Stimulated activated naive CD8-positive, alpha-beta T cell treated with anti-CD3 and anti-CD28 coated beads, Interleukin-15, amount 100 ng/mL, for 72 hours (primary cell): ENCODE measurements at regions not wholly inside any gene's neighbourhood (a gene's known extent, or its start where the extent isn't known, plus 50 kb on each side); places are given as distances from the start of the nearest gene placed in this dataset.

Source experiments
- ATAC-seq: fragments of 150-1000 bp; cut with Tn5 transposase; 2 replicates; pipeline ENCODE4 v1.10.0; 2021; ENCODE audit warnings: mild to moderate bottlenecking, moderate library complexity
- DNase-seq, 2 donors: peaks; one replicate each; pipeline ENCODE4 v3.0.0; 2021 to 2022
- H3K27ac Mint-ChIP-seq, 2 donors: one replicate each; pipeline ENCODE4 v1.8.0; 2022; ENCODE audit warnings: mild to moderate bottlenecking in 2 of 2, mixed read lengths in 2 of 2, moderate library complexity in 2 of 2
- H3K27me3 Mint-ChIP-seq: one replicate; pipeline ENCODE4 v1.8.0; 2022; ENCODE audit warnings: mixed read lengths
- H3K4me1 Mint-ChIP-seq: one replicate; pipeline ENCODE4 v1.8.0; 2022; ENCODE audit warnings: mild to moderate bottlenecking, mixed read lengths
- H3K4me3 Mint-ChIP-seq, 2 donors: one replicate each; pipeline ENCODE4 v1.8.0; 2022; ENCODE audit warnings: mild to moderate bottlenecking in 2 of 2, mixed read lengths in 2 of 2, moderate library complexity in 1 of 2
- H3K9me3 Mint-ChIP-seq, 2 donors: one replicate each; pipeline ENCODE4 v1.8.0; 2022; ENCODE audit warnings: mixed read lengths in 2 of 2

DNA sequence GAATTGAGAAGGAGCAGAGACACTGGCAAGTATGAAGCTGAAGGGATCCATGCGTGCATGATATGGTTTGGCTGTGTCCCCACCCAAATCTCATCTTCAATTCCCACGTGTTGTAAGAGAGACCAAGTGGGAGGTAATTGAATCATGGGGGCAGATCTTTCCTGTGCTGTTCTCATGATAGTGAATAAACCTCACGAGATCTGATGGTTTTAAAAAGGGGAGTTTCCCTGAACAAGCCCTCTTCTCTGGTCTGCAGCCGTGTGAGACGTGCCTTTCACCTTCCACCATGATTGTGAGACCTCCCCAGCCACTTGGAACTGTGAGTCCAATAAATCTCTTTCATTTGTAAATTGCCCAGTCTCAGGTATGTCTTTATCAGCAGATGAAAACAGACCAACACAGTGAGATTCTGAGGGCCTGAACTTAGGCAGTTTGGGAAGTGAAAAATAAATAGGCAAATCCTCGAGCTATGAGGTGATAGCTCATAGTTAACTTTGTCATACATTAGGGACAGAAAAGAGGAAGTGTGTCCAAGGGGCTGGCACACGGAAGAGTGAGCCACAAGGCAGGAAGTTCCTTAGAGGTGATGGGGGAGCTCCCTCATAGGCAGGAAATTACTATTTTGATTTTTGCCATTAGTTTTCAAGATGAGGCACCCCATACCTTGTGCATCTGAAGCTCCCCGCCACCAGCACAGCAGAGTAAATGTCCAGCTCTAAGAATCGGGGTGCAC is 658.8 kb upstream of the ID2 start:
- H3K9me3 Mint-ChIP-seq, result peaks cover 6 to 18% of the 10 kb centered on the region in 2 donors
- peaks cover 7% of the 10 kb centered on the region for H3K4me1 Mint-ChIP-seq
- H3K4me3 Mint-ChIP-seq, result no peak overlapping the region
- no peak for DNase-seq
- ATAC-seq, result no peak
- no peaks in the 10 kb centered on the region for H3K27me3 Mint-ChIP-seq
- H3K27ac Mint-ChIP-seq, result peak overlapping the region in 1 of 2 donors; percentile 49

DNA sequence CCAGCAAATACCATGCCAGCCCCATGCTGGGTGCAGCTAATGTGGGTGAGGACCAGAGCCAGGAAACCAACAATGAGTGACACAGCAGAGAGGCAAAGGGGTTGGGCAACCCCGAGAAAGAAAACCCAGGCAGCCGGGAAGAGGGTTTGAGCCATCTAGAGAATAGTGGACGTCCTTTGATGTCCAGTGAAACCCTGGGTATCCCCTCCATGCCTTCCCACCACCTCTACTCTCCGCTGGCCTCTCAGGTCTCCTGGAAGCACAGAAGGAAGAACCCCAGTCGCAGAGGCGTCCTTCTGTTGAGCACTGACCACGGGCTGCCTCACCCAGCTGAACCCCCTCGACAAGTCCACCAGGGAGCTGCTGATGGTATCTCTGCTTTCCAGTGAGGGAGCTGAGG is 657.4 kb upstream of the ID2 start:
- Mint-ChIP-seq H3K9me3 (peaks cover 0 to 17% of the 10 kb centered on the region in 2 donors), H3K4me1 (peaks cover 7% of the 10 kb centered on the region), H3K27ac (no peak overlapping the region), H3K4me3 (no peak overlapping the region), H3K27me3 (no peaks in the 10 kb centered on the region)
- DNase-seq, result no peak
- ATAC-seq, result no peak

GRCh38 chr2:8026381-8026780 is 655.5 kb upstream of the ID2 start:
- H3K9me3 Mint-ChIP-seq, result peaks cover 0 to 6% of the 10 kb centered on the region in 2 donors
- H3K4me1 Mint-ChIP-seq, result peaks cover 7% of the 10 kb centered on the region
- no peaks in the 10 kb centered on the region for H3K27me3 Mint-ChIP-seq
- DNase-seq, result no peak
- H3K27ac Mint-ChIP-seq, result no peak overlapping the region
- no peak for ATAC-seq
- no peak overlapping the region for H3K4me3 Mint-ChIP-seq

DNA sequence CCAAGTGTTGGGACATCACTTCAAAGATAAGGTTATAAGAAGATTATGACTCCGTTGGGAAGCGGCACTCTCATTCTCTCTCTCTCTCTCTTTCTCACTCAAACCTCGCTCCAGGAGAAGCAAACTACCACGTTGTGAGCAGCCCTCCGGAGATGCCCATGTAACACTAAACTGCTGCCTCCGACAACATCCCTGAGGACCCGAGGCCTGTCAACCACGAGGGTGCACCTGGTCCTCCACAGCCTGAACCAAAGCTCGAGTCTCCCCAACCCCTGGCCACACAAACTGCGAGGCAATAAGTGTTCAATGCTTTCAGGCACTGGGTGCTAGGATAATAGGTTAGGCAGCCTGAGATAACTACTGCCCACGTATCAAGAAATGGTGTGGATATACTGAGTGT is 654.5 kb upstream of the ID2 start:
- peaks cover 7% of the 10 kb centered on the region for H3K4me1 Mint-ChIP-seq

GRCh38 chr2:8028036-8028435 is 653.8 kb upstream of the ID2 start:
- Mint-ChIP-seq H3K4me3 (no peak overlapping the region), H3K4me1 (peaks cover 5% of the 10 kb centered on the region), H3K27me3 (no peaks in the 10 kb centered on the region), H3K27ac (no peak overlapping the region), H3K9me3 (no peaks in the 10 kb centered on the region)
- ATAC-seq (peak; percentile 65), DNase-seq (no peak)

More for the DNA sequence above, 654.5 kb upstream of the ID2 start:
- H3K4me3 Mint-ChIP-seq, result no peak overlapping the region
- no peak overlapping the region for H3K27ac Mint-ChIP-seq
- ATAC-seq, result no peak
- H3K27me3 Mint-ChIP-seq, result no peaks in the 10 kb centered on the region
- DNase-seq, result no peak
- H3K9me3 Mint-ChIP-seq, result peaks cover 0 to 1% of the 10 kb centered on the region in 2 donors

DNA sequence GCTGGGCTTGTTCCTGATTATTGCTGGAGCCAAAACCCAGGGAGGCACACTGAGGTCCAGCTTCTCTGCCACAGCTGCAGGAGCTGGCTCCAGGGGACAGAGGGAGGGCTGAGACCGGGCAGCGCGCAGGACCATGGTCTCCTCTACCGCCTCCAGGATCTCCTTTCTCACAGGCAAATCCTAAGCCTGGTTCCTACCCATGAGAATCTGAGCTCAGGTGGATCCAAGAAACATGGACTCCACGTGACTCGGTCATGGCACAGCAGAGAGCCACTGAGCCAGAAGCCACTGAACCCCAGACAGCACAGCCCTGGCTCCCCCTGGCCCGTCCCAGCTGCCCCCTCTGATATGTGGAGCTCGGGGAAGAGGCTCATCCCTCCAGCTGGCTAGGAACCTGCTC is 653.4 kb upstream of the ID2 start:
- no peaks in the 10 kb centered on the region for H3K27me3 Mint-ChIP-seq
- no peaks in the 10 kb centered on the region for H3K9me3 Mint-ChIP-seq
- H3K4me1 Mint-ChIP-seq, result peaks cover under 1% of the 10 kb centered on the region
- DNase-seq (no peak), ATAC-seq (no peak)
- H3K4me3 Mint-ChIP-seq, result no peak overlapping the region
- no peak overlapping the region for H3K27ac Mint-ChIP-seq

DNA sequence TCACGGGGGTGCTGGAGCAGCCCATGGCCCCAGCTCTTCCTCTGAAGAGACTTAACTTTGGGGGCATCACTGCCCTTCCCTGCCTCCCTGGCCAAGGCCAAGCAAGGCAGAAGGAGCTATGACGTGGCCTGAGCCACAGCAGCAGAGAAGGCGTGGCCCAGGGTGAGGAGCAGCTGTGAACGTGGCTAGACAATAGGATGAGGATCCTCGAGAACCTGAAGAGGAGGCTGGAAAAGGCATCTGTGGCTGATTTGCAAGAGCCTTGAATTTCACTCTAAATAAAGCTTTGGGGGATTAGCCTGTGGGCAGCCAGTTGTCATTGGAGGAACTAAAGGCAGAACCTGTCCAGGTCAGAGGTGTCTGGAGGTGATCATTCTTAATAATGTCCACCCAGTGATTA is 652.9 kb upstream of the ID2 start:
- DNase-seq (no peak), ATAC-seq (no peak)
- no peak overlapping the region for H3K27ac Mint-ChIP-seq
- H3K4me3 Mint-ChIP-seq, result no peak overlapping the region
- H3K27me3 Mint-ChIP-seq, result no peaks in the 10 kb centered on the region
- no peaks in the 10 kb centered on the region for H3K4me1 Mint-ChIP-seq
- H3K9me3 Mint-ChIP-seq, result no peaks in the 10 kb centered on the region

GRCh38 chr2:8030573-8031303 is 651.1 kb upstream of the ID2 start:
- ATAC-seq (no peak), DNase-seq (no peak)
- Mint-ChIP-seq H3K27me3 (no peaks in the 10 kb centered on the region), H3K9me3 (no peaks in the 10 kb centered on the region), H3K4me1 (no peaks in the 10 kb centered on the region), H3K27ac (no peak overlapping the region), H3K4me3 (no peak overlapping the region)

GRCh38 chr2:8031370-8031769 is 650.5 kb upstream of the ID2 start:
- Mint-ChIP-seq H3K9me3 (no peaks in the 10 kb centered on the region), H3K27ac (peak overlapping the region in 1 of 2 donors; percentile 85), H3K4me1 (no peaks in the 10 kb centered on the region), H3K27me3 (no peaks in the 10 kb centered on the region), H3K4me3 (no peak overlapping the region)
- DNase-seq, result no peak
- ATAC-seq, result no peak

- no peaks in the 10 kb centered on the region for H3K9me3 Mint-ChIP-seq
- no peaks in the 10 kb centered on the region for H3K4me1 Mint-ChIP-seq
- no peak for ATAC-seq
- no peak for DNase-seq
- no peak overlapping the region for H3K4me3 Mint-ChIP-seq
- no peak overlapping the region for H3K27ac Mint-ChIP-seq
- no peaks in the 10 kb centered on the region for H3K27me3 Mint-ChIP-seq
Observed at GRCh38 chr2:8033546-8034096, 648.2 kb upstream of the ID2 start.

GRCh38 chr2:8036366-8036765 is 645.5 kb upstream of the ID2 start:
- no peak overlapping the region for H3K4me3 Mint-ChIP-seq
- H3K9me3 Mint-ChIP-seq, result no peaks in the 10 kb centered on the region
- H3K27me3 Mint-ChIP-seq, result no peaks in the 10 kb centered on the region
- H3K4me1 Mint-ChIP-seq, result no peaks in the 10 kb centered on the region
- ATAC-seq, result no peak
- H3K27ac Mint-ChIP-seq, result no peak overlapping the region
- no peak for DNase-seq

GRCh38 chr2:8039732-8040131 is 642.1 kb upstream of the ID2 start:
- H3K27me3 Mint-ChIP-seq, result no peaks in the 10 kb centered on the region
- ATAC-seq, result no peak

DNA sequence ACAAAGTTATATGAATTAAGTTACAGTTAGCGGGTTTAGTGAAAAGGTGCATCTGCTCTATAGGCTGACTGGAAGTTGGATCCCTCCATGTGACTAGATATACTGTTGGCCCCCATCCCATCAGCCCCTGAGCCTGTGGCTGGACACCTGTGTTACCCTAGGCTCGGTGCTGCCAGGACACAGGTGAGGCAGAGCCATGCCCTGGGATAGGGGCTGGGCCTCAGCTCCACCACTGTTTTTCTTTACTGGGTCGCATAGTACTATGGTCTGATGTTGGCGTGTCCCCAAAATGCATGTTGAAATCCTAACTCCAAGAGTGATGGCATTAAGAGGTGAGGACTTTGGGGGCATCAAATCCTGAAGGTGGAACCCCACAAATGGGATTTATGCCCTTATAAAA is 638.6 kb upstream of the ID2 start:
- peaks cover 11 to 19% of the 10 kb centered on the region in 2 donors for H3K9me3 Mint-ChIP-seq
- no peak overlapping the region for H3K27ac Mint-ChIP-seq
- H3K4me3 Mint-ChIP-seq, result no peak overlapping the region
- no peak for DNase-seq
- peaks cover 7% of the 10 kb centered on the region for H3K27me3 Mint-ChIP-seq
- no peaks in the 10 kb centered on the region for H3K4me1 Mint-ChIP-seq
- no peak for ATAC-seq

More at GRCh38 chr2:8039732-8040131, 642.1 kb upstream of the ID2 start:
- Mint-ChIP-seq H3K4me3 (no peak overlapping the region), H3K27ac (no peak overlapping the region), H3K9me3 (peaks cover 11% of the 10 kb centered on the region in 2 donors), H3K4me1 (no peaks in the 10 kb centered on the region)
- no peak for DNase-seq

GRCh38 chr2:8044046-8044594 is 637.7 kb upstream of the ID2 start:
- Mint-ChIP-seq H3K27ac (no peak overlapping the region), H3K4me3 (no peak overlapping the region), H3K27me3 (peaks cover 7% of the 10 kb centered on the region), H3K4me1 (no peaks in the 10 kb centered on the region), H3K9me3 (peaks cover 11 to 19% of the 10 kb centered on the region in 2 donors)
- DNase-seq (no peak), ATAC-seq (no peak)

DNA sequence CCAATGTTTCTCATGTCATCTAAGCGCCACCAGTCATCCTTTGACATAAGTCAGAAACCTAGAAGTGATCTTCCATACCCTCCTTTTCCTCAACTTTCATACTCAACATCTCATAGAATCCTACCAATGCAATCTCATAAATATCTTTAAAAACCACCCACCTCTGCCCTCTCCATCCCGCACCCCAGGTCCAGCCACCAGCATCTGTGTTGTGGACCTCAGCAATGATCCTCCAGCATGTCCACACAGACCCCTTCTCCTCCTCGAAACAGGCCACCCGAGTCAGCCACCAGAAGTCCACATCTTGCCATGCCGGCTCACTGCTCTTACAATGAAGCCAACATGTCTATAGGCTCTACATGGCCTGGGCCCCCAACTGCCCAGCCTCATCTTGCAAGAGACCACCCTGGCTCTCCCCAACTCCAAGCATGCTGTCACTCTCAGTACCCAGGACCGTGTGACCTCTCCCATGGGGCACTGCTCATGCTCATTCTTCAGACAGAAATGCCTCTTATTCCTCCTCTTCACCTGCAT is 636.7 kb upstream of the ID2 start:
- H3K27me3 Mint-ChIP-seq, result peaks cover 7% of the 10 kb centered on the region
- ATAC-seq (no peak), DNase-seq (no peak)
- H3K27ac Mint-ChIP-seq, result no peak overlapping the region
- peaks cover 2% of the 10 kb centered on the region for H3K4me1 Mint-ChIP-seq
- no peak overlapping the region for H3K4me3 Mint-ChIP-seq
- peaks cover 11 to 19% of the 10 kb centered on the region in 2 donors for H3K9me3 Mint-ChIP-seq

GRCh38 chr2:8046849-8047248 is 635.0 kb upstream of the ID2 start:
- H3K9me3 Mint-ChIP-seq, result peaks cover 12 to 30% of the 10 kb centered on the region in 2 donors
- ATAC-seq, result no peak
- peaks cover 12% of the 10 kb centered on the region for H3K4me1 Mint-ChIP-seq
- H3K4me3 Mint-ChIP-seq, result no peak overlapping the region
- DNase-seq, result no peak
- H3K27me3 Mint-ChIP-seq, result peaks cover 7% of the 10 kb centered on the region
- no peak overlapping the region for H3K27ac Mint-ChIP-seq
